Stimulated activated CD8-positive, alpha-beta memory T cell treated with anti-CD3 and anti-CD28 coated beads, Interleukin-7, amount 100 ng/mL, for 4 hours (primary cell): ENCODE measurements at regions not wholly inside any gene's neighbourhood (a gene's known extent, or its start where the extent isn't known, plus 50 kb on each side); places are given as distances from the start of the nearest gene placed in this dataset.
"Not testable (repeated sequence)": the region's sequence is repeated elsewhere in the genome, so short reads cannot be mapped to it uniquely, and the experiment has no call there.

ENCODE experiments used
- DNase-seq, 2 donors: peaks; one replicate each; pipeline ENCODE4 v3.0.0-alpha.2; 2020; ENCODE audit warnings: low read depth in 2 of 2

GRCh38 chr21:14903172-14903865 lies 161.5 kb downstream of the NRIP1 start:
- no peak for DNase-seq

GRCh38 chr21:14901482-14901958 lies 163.3 kb downstream of the NRIP1 start:
- DNase-seq, result no peak

- DNase-seq, result no peak
Measured at GRCh38 chr21:14900611-14901010, 164.2 kb downstream of the NRIP1 start.

GRCh38 chr21:14900058-14900457 lies 164.7 kb downstream of the NRIP1 start:
- no peak for DNase-seq

GRCh38 chr21:14895792-14896191 lies 169.0 kb downstream of the NRIP1 start:
- no peak for DNase-seq

- DNase-seq, result no peak
Measured at GRCh38 chr21:14890141-14890540, 174.7 kb downstream of the NRIP1 start.

GRCh38 chr21:14889080-14889810 lies 175.6 kb downstream of the NRIP1 start:
- DNase-seq, result no peak

GRCh38 chr21:14888202-14888601 lies 176.6 kb downstream of the NRIP1 start:
- DNase-seq, result no peak

- no peak for DNase-seq
Measured at GRCh38 chr21:14886001-14886400, 178.8 kb downstream of the NRIP1 start.

DNA sequence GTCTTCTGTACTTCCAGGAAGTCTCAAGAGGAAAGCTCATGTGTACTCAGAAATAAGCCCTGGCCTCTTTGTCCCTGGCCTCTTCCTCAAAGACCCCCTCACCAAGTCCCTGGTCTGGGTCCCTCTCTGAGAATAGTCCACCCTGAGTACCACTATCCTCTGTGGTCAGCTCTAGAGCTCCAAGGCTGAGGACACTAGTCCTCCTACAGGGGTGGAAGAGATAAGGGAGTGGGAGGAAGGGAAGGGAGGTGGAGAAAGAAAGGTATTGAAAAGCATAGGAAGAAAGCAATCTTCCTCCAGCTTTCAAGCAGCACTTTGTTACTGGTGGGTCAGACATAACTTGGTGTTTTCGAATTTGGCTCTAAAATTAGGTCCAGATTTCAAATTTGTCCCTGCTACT lies 181.4 kb downstream of the NRIP1 start:
- DNase-seq, result no peak

DNA sequence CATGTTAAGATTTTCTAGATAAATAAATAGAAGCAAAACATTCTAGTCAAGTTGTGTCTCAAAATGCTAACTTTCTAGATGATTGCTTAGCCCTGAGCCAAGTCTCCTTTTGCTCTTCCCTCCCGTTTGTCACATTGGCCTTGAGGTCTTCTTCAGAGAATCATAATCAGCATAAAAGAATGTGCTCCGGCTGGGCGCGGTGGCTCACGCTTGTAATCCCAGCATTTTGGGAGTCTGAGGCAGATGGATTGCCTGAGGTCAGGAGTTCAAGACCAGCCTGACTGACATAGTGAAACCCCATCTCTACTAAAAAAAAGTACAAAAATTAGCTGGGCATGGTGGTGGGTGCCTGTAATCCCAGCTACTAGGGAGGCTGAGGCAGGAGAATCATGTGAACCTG lies 182.3 kb downstream of the NRIP1 start:
- not testable (repeated sequence) for DNase-seq

DNA sequence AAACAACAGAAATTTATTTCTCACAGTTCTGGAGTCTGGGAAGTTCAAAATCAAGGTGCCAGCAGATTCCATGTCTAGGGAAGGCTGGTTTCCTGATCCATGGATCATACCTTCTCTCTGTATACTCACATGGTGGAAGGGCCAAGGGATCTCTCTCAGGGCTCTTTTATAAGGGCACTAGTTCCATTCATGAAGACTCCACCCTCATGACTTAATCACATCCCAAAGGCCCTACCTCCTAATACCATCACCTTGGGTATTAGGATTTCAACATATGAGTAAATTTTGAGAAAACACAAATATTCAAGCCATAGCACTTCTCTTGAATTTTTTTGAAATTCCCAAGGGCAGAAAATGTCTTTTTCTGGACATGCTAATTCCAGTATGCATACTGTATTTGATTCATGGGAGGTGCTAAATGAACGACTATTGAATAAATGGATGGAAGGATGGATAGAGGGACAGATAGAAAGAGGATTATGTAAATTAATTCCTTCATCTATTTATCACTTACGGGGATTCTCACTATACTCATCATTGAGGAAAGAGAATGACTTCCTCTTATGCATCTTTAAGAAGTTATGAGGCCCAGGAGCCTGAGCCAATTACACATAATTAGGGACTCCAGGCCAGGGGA lies 182.8 kb downstream of the NRIP1 start:
- DNase-seq, result no peak

DNA sequence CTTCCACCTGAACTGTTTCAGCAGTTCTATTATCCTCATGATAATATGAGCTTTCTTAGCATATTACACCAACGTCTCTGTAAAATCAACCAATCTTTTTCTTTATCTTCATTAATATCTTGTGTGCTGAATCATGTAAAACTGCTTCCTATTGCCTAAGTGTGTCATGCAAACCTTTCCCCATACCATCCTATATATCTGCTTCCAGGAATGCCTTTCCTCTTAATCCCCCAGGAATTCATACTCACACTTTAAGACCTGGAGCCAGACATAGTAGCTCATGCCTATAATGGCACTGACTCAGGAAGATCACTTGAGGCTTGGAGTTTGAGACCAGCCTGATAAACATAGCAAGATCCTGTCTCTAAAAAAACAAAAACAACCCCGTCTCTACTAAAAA lies 183.9 kb downstream of the NRIP1 start:
- no peak for DNase-seq

- DNase-seq, result no peak
Measured at GRCh38 chr21:14879458-14879857, 185.3 kb downstream of the NRIP1 start.

- DNase-seq, result no peak
Measured at GRCh38 chr21:14878971-14879370, 185.8 kb downstream of the NRIP1 start.

- DNase-seq, result no peak
Measured at GRCh38 chr21:14877581-14878228, 187.1 kb downstream of the NRIP1 start.

- no peak for DNase-seq
Measured at GRCh38 chr21:14876524-14876840, 188.3 kb downstream of the NRIP1 start.

DNA sequence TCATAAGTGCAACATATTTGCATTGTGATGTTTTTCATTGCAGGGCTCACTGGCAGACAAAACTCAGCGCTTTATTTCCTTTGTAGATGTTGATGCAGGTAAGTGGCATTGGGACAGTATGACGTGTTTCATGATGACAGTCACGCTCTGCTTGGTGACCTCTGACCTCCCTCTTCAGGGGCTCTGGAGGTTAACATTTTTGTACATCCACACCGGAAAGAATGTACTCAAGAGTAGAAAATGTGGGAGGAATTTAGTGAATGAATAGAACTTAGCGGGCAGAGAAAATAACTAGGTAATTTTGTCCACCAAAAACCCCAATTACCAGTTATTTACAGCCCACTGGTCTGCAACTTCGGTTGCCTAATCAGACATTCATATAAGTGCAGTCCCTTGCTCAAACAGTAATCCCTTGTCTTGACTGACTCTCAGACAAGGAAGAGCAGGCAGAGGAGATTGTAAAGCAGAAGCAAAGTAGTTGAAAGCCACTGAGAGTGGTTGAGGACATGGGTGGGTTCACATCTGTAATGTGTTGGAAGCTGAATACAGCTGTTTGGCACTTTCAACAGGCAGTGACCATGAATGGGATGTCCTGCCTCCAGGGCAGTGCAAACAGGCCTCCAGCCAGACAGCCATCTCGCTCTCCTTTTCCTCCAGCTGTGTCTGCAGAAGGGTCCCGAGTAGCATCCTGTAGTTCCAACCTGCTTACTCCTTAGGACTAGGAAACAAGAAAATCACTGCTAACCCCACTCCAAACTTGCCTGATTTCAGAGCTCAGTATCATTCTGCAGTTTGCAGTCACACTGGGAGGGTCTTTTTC lies 188.9 kb downstream of the NRIP1 start:
- DNase-seq, result no peak

- no peak for DNase-seq
Measured at GRCh38 chr21:14875186-14875585, 189.6 kb downstream of the NRIP1 start.

GRCh38 chr21:14874379-14874778 lies 190.4 kb downstream of the NRIP1 start:
- no peak for DNase-seq

GRCh38 chr21:14871861-14872260 lies 192.9 kb downstream of the NRIP1 start:
- DNase-seq, result no peak

DNA sequence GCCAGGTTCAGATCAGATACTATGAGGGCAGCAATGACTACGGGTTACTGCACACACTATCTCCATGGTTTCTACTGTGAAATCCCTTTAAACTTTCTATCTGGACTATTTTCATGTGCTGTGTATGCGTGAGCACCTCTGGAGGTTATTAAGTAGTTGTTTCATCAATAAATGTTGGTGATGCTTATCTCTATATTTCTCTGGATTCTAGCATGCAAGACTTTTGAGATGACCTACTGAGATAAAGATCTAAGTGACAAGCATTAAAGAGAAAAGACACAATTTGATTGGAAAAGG lies 194.0 kb downstream of the NRIP1 start:
- DNase-seq, result no peak
